GM21717 (cell line): ENCODE measurements at regions not wholly inside any gene's neighbourhood (a gene's known extent, or its start where the extent isn't known, plus 50 kb on each side); places are given as distances from the start of the nearest gene placed in this dataset.

ENCODE experiments used
- ATAC-seq: cut with Tn5 transposase; IDR thresholded peaks from one replicate; pipeline ENCODE4 v1.9.1; 2021; ENCODE audit warnings: mild to moderate bottlenecking, moderate library complexity; ENCODE audit not compliant: unreplicated experiment

GRCh38 chr1:221150996-221151395 lies 271.8 kb downstream of the HLX start:
- ATAC-seq = no peak

DNA sequence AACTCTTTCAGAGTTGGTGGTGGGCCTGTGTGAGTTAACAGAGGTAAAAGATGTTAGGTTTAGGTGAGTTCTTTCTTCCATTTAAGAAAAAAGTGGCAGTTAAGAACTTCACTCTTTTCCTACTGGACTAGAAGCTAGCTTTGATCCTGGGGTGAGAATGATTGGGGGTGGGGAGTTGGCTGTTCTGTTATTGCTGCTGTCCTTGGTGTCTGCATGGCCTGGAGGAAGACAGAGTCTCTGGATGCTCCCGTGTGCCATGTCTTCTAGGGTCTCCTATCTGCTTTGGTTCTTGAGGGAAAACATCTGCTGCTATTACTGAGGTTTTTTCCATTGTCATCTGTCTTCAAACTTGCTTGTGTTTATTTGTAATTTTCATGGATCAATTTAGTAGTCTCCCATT lies 275.7 kb downstream of the HLX start:
- no peak for ATAC-seq

DNA sequence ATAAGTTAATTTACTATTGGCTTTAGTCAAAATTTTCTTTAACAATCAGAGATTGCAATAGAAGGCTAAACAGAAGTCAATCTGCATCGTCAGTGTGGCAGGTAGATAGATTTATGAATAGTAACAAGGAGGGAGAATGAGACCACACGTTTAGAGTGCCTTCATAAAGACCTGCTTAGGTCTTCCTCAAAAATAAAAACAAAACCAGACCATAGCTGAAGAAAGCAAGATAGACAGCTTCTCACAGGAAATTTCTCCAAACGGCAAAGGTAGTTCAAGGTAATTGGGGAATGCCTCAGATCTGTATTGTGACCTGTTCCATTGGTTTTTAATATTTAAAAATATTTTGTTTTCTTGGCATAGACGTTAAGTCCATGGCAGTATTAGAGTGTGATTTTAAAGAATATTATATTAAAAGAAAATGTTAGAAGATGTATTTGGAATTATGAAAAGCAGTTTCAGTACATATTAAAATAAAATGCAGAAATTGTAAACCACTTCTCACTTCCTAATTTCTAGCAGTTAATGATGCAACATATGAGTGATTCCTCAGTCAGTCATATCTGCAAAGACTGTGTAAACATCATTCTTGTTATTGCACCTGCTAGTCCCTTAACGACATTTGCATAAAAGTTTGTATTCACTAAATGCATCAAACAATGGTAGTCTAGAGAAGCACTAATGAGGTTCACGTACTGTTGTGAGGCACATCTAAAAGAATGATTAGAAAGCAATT lies 278.0 kb downstream of the HLX start:
- peak; percentile 96 for ATAC-seq

DNA sequence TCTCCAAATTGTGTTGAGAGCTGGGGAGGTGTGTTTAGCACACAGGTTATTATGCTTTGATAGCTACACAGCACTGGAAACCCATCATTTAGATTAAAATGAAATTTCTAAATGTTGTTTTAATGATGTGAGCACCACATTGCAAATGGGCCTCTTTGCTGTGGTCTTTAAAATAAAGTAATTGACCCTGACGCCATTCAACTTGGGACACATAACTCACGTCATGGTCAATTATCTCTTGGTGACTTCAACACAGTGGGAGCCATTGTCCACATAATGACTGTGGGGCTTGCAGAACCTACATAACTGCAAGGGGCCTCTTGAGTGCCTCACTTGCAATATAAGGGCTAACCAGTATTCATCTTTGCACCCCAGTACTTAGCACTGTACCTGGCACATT lies 280.4 kb downstream of the HLX start:
- no peak for ATAC-seq

DNA sequence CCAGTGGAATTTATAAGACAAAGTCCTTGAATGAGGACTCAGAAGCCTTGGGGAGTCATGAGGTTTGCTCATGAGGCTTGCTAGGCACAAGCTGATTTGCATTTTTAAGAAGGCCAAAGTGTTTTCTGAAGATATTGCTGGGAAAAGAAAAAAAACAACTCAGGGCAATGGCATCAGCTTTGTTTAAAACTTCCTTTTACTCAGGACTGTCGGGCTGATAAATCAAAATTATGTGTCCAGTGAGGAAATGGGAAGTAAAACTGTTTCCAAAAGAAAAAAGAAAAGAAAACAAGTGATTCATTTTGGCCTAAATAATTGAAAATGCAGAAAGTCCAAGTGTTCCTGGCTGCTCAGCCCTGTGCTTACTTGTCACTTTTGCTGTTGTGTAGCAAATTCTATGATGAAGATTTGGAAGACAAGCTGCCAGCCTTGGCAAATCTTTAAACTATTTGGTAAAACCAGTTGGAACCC lies 282.4 kb downstream of the HLX start:
- no peak for ATAC-seq

DNA sequence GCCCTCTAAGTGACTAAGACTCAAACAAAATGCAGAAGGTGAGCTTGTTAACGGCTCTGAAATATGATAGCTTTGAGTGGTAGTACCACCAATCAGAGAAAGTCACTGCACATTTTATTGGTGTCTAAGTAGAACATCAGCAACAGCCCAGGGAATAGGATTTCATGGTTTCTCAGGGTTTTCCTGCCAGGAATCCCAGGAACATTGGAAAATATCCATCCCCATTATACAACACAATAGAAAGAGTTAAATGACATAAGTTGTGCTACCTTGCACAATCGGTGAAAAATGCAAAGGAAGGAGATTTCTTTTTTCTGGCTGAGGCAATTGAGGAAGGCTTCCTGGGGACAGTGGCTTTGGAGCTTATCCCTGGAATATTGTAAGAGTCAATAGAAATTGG lies 283.1 kb downstream of the HLX start:
- no peak for ATAC-seq

DNA sequence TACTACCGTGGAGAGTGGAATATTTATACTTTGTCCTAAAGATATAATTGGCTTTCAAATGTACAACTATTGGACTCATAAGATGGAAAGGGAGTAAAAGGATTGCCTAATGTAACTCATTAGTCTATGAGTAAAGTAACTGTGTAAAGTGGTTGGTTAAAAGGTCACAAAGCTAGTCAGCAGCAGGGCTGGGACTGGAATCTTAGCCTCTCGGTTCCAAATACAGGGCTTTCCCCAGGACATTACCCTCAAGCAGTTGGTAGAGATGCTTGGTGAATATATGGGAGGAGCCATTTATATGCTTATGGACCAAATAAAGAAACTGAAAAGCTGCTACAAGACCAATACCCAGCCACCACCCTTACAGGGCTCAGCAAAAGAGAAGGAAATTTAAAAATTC lies 283.7 kb downstream of the HLX start:
- ATAC-seq = no peak

- no peak for ATAC-seq
These were observed 284.8 kb downstream of the HLX start for GRCh38 chr1:221164029-221164428.

DNA sequence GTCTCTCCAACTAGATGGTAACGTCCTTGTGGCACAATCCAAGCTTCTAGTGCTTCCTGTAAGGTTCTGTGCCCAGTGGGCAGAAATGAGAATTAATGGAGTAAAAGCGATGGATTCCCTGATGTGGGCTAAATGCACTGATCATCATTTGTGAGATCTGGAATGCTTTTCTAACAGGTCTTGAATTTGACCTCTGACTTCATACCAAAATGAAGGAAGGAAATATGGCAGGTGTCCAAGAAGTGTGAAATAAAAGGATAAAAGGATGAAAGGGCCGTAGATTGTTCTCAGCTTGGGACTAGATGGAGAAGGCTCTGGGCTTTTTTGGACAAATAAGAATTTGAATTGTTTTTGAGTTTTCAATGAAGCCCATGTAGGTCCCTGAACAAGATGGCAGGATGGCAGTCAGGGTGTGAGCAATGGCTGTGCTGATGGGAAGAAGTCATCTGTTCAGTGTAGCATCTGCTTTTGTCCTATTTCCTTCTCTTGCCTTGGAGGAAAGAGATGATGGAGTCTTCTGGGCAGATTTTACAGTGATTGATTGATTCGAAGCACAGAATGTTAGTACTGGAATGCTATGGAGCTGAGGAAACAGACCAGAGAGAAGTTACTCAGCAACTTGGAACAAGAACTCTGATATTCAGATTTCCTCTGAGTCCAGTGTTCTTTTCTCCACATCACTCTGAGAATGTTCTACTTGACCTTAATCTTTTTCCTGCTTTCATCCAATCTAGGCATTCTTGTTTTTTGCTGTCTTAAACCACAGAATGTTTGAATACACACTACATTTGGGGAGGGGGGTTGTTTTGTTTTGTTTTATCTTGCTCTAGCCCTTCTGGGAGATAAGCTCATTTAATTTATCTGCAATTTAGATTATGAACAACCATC lies 286.0 kb downstream of the HLX start:
- ATAC-seq = no peak

DNA sequence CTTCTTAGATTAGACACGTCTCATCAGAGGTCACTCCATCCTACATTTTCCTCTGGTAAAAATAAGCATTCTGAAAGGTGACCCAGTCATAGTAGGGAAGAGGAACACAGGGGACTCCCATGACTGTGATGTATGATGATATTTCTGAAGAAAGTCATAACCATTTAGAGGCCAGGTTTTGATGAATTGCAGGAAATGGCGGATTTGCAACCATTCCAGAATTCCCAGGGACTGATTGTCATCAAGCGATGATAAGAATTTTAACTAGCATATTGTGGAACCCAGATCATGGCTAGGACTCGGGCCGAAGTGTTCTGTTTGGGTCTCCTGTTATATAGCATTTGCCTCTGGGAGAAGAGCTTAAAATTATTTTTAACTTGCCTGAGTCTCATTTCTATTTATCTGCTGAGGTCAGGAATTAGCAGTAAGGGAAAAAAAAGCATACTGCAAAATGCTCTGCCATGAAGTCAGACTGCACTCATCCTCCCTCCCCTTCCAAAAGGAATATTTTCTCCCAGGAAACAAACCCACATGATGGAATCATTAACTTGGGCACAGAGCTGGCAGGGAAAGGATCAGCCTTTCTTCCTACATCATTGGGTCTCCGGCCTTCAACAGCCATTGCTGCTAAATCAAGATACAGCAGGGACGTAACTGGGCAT lies 286.7 kb downstream of the HLX start:
- no peak for ATAC-seq

GRCh38 chr1:221166559-221167318 lies 287.5 kb downstream of the HLX start:
- peak; percentile 75 for ATAC-seq

- no peak for ATAC-seq
These were observed 290.2 kb downstream of the HLX start for GRCh38 chr1:221169447-221169889.

DNA sequence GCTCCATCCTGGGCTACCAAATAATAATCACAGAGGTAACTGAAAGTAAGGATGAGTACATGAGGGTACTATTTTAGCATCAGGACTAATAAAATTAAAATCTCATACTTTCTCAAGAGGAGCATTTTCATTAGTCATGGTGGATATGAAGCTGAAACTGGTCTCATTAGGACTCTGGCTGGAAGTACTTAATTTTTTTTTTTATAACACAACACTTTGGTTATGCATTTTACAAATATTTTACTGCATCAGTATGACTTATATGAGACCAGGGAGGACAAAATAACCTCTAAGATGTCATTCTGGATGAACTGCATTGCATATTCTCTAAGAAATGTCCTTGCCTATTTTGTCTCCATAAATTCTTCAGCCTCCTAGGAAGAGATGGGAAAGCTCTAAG lies 290.9 kb downstream of the HLX start:
- ATAC-seq = no peak

GRCh38 chr1:221171768-221172167 lies 292.5 kb downstream of the HLX start:
- ATAC-seq = no peak

- no peak for ATAC-seq
These were observed 293.6 kb downstream of the HLX start for GRCh38 chr1:221172841-221173240.

DNA sequence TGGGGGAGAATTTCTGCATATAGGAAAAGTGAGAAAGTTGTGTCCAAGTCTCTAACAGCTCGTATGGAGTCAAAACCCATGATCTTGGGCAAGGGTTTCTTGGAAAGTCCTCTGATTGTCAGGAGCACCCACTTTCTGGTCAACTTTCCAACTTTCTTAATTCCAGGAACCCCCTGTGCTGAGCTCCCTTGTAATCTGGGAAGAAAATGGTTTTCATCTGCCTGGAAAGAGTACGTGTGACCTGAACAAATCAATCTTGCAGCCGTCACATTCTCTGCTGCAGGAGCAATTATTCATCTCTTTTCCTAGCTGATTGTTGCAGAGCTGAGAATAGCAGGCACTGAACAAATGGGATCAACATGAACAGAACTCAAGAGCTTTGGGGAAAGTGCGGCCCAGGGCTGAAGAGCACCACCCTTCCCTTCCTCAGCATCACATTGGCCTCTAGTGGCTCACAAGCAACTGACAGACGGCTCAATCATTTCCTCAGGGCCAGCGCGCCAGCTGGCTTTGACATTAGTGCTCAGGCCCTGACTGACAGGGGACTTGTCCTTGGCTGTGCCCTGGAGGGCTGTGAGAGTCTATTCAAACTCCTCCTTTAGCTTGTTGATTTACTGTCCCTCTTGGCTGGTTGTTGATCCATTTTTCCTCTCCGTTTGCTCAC lies 295.2 kb downstream of the HLX start:
- no peak for ATAC-seq

- no peak for ATAC-seq
These were observed 296.0 kb downstream of the HLX start for GRCh38 chr1:221175249-221175648.

DNA sequence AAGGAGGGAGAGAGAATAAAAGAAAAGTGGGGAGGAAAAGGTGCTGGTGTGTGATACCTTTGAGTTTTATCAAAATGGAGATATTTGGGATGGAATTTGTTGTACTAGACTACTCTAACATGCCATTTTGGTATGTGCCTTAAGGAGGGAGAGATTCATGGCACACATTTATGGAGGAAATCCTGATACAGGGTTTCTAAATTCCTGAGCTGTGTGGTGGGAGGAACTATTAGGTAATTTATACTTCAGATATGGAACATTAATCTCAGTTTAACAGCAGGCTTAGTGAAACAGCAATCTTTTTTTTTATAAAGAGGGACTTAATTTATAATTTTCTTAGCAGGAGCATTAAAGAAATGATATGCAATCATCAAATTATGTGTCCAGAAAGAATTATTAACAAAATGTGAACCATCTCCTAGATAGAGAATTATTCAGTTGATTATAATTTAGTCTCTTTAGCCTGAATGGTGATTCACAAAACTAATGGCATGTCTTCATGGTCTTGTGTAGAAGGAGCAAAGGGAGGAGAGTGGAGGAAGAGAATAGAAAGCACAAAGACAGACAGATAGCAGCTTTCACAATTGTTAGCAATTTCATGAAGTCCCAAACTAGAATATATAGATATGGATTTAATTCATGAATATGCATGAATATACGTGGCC lies 301.6 kb downstream of the HLX start:
- ATAC-seq = no peak

GRCh38 chr1:221182791-221183533 lies 303.7 kb downstream of the HLX start:
- ATAC-seq = no peak
